ENCODE measurements at regions not wholly inside any gene's neighbourhood (a gene's known extent, or its start where the extent isn't known, plus 50 kb on each side); places are given as distances from the start of the nearest gene placed in this dataset.
"Not testable (repeated sequence)": the region's sequence is repeated elsewhere in the genome, so short reads cannot be mapped to it uniquely, and the experiment has no call there.

DNA sequence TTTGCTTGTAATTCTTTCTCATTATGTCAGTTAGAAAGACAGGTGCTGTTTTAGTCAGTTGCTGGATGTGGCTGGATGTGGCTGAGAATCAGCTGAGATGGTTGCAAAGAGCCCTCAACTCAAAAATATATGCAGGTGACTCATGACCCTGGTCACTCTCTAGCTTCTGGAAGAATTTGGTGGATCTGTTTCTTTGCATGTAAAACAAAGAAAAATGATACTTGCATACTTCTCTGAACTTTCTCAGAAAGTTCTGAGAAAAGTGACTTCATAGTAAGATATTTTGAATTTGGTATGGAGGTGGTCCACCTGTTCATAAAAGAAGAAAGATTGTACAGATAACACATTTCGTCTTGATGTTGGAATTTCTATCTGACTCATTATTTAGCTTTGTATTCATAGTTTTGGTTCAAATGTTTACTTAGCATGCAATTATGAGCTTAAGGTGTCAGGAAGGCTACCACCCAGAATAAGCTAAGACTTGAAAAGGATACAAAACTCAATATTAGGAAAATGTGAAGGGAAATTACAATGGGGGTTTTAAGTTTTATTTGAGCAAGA lies 163.2 kb upstream of the OLIG3 start:
- Mint-ChIP-seq H3K27ac (peak overlapping the region; percentile 19), H3K4me1 (peaks cover 14% of the 10 kb centered on the region), H3K36me3 (peaks cover 4% of the 10 kb centered on the region), H3K9me3 (peaks cover 9% of the 10 kb centered on the region), H3K4me3 (no peak overlapping the region), H3K27me3 (no peaks in the 10 kb centered on the region)
- peak; percentile 36 for DNase-seq

DNA sequence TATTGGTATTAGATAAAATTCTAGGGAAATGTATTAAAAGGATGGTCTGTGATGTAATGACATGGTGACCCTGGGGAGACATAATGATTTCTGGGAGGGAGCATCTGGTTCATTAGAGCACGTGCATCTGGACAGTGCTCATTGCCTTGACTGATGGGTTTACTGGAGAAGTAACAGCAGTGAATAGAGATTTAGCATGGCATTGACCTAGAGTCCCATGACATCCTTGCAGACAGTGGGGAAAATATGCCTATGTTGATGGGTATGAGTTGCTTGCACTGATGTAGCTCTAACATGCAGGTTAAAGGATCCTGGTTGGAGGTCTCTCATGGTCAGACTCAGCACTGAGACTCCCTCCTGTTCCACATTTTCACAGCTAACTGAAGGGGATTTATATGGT lies 164.1 kb upstream of the OLIG3 start:
- Mint-ChIP-seq H3K27ac (no peak overlapping the region), H3K4me3 (no peak overlapping the region), H3K27me3 (no peaks in the 10 kb centered on the region), H3K4me1 (peaks cover 14% of the 10 kb centered on the region), H3K36me3 (peaks cover 4% of the 10 kb centered on the region), H3K9me3 (peaks cover 9% of the 10 kb centered on the region)
- no peak for DNase-seq

DNA sequence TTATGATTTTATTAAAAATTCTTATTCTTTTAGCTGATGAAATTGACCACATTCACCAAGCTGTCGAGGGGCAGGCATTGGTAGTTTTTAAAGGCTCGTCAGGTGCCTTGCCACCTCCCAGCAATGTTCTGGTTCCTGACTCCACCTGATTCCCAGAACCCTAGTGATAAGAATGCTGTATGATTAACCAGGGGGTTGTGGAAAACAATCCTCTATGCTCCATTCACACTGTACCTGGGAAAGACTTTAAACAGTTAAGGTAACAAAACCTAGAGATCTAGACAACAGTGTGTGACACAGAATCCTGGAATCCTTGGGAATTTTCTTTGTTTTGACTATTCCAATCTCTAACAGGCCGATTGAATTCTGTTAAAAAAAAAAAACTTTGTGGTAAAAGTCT lies 165.7 kb upstream of the OLIG3 start:
- Mint-ChIP-seq H3K27ac (no peak overlapping the region), H3K4me1 (peaks cover 17% of the 10 kb centered on the region), H3K9me3 (peaks cover 4% of the 10 kb centered on the region), H3K36me3 (peaks cover 2% of the 10 kb centered on the region), H3K4me3 (no peak overlapping the region), H3K27me3 (no peaks in the 10 kb centered on the region)
- DNase-seq: no peak

DNA sequence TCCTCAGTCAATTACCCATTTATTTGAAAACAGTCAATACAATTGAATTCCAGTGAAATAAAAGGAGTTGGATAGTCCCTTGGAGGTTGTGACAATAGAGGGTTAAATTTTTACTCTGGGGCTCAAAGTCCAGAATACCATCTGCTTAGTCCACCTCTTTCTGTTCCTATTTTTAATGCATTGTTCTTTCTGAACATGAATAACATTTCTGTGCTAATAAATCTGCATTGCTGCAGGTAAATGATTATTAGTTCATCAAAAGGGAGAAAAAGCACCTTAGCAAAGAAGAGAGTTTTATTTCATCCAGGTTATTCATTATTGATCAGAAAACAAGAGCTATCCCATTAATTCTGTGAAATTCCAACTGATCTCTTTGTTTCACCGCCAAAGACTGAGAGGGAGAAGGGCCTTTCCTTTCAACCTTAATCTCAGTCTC lies 166.1 kb upstream of the OLIG3 start:
- peaks cover 4% of the 10 kb centered on the region for H3K9me3 Mint-ChIP-seq
- no peak overlapping the region for H3K27ac Mint-ChIP-seq
- peaks cover 2% of the 10 kb centered on the region for H3K36me3 Mint-ChIP-seq
- H3K27me3 Mint-ChIP-seq: no peaks in the 10 kb centered on the region
- peaks cover 17% of the 10 kb centered on the region for H3K4me1 Mint-ChIP-seq
- DNase-seq: no peak
- H3K4me3 Mint-ChIP-seq: no peak overlapping the region

- peak; percentile 36 for DNase-seq
- H3K4me3 Mint-ChIP-seq: no peak overlapping the region
- peaks cover under 1% of the 10 kb centered on the region for H3K9me3 Mint-ChIP-seq
- no peak overlapping the region for H3K27ac Mint-ChIP-seq
- H3K4me1 Mint-ChIP-seq: peaks cover 18% of the 10 kb centered on the region
- H3K36me3 Mint-ChIP-seq: no peaks in the 10 kb centered on the region
- no peaks in the 10 kb centered on the region for H3K27me3 Mint-ChIP-seq
These were observed 167.4 kb upstream of the OLIG3 start for GRCh38 chr6:137661601-137662000.

DNA sequence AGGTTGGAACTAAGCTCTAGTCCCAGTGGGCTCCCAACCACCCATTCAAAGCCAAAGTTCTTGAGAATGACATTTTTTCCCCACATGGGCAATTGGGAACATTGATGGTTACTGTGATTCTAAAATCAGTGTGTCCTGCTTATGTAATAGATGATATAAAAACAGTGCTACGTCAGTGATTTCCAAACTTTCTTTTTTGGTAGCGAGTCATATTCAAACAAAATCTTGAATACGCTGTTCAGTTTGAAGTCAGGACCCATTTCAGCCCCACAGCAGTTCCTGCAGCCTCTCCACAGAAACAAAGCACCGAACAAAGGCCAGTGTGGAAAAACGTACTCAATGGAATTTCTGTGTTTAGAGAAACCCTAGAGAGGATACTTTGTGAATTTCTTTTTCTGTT lies 170.0 kb upstream of the OLIG3 start:
- Mint-ChIP-seq H3K27ac (no peak overlapping the region), H3K36me3 (no peaks in the 10 kb centered on the region), H3K9me3 (no peaks in the 10 kb centered on the region), H3K27me3 (no peaks in the 10 kb centered on the region), H3K4me1 (peaks cover 10% of the 10 kb centered on the region), H3K4me3 (no peak overlapping the region)
- no peak for DNase-seq

DNA sequence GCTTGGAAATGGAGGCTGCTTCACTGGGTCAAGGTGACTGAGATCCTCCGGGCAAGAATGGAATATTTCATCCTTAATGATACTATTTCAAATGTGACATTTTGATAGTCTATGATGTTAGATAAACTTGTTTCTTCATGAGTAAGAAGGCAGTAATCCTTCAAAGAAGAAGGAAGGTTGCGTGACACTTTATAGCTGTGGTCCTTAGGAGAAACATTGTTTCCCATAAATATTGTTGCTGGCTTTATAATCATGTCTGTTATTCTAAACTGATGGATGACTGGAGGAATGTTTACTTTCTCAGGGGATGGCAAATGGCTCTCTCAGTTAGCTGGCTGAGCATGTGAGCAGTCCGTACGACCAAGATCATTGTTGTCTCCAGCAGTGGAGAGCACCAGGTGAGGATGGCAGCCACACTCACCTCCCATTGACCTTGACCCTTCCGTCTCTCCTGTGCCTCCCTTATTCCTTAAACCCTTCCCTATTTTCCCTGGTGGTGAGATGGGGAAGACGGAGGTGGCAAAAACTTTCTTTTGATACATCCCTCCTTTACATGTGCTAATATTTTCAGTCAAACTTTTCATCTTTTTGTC lies 171.2 kb upstream of the OLIG3 start:
- no peak for DNase-seq
- Mint-ChIP-seq H3K36me3 (no peaks in the 10 kb centered on the region), H3K4me3 (no peak overlapping the region), H3K27me3 (peaks cover 2% of the 10 kb centered on the region), H3K9me3 (no peaks in the 10 kb centered on the region), H3K4me1 (peaks cover 10% of the 10 kb centered on the region), H3K27ac (no peak overlapping the region)

- peaks cover 4% of the 10 kb centered on the region for H3K36me3 Mint-ChIP-seq
- H3K9me3 Mint-ChIP-seq: peaks cover 4% of the 10 kb centered on the region
- no peak for DNase-seq
- H3K4me1 Mint-ChIP-seq: peaks cover 10% of the 10 kb centered on the region
- H3K4me3 Mint-ChIP-seq: no peak overlapping the region
- no peak overlapping the region for H3K27ac Mint-ChIP-seq
- H3K27me3 Mint-ChIP-seq: peaks cover 8% of the 10 kb centered on the region
These were observed 172.1 kb upstream of the OLIG3 start for GRCh38 chr6:137666202-137666774.

- DNase-seq: no peak
- Mint-ChIP-seq H3K4me1 (peaks cover 22% of the 10 kb centered on the region), H3K27me3 (peaks cover 28% of the 10 kb centered on the region), H3K27ac (no peak overlapping the region), H3K4me3 (no peak overlapping the region), H3K36me3 (peaks cover 4% of the 10 kb centered on the region), H3K9me3 (peaks cover 4% of the 10 kb centered on the region)
These were observed 179.4 kb upstream of the OLIG3 start for GRCh38 chr6:137673603-137674002.

DNA sequence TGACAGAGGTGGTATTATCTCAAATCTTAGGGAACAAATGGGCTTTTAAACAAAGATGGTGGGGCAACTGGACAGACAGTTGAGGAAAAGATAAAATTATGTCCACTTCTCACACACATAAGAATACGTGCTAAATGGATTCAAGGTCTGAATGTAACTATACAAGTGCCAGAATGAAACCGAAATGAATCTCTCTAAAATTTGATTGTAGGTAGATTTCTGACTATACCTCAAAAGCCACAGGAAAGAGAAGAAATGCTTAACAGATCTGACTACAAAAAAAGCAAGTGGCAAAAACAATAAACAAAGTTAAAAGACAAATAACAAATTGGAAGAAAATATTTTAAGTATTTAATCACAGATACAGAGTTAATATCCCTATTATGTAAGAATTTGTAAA lies 182.7 kb upstream of the OLIG3 start:
- Mint-ChIP-seq H3K4me3 (no peak overlapping the region), H3K9me3 (no peaks in the 10 kb centered on the region), H3K27me3 (peaks cover 25% of the 10 kb centered on the region), H3K27ac (no peak overlapping the region), H3K4me1 (peaks cover 35% of the 10 kb centered on the region), H3K36me3 (no peaks in the 10 kb centered on the region)
- DNase-seq: no peak

GRCh38 chr6:137677709-137678108 lies 183.5 kb upstream of the OLIG3 start:
- Mint-ChIP-seq H3K4me3 (no peak overlapping the region), H3K36me3 (no peaks in the 10 kb centered on the region), H3K9me3 (peaks cover 5% of the 10 kb centered on the region), H3K27me3 (peaks cover 25% of the 10 kb centered on the region), H3K4me1 (peaks cover 35% of the 10 kb centered on the region), H3K27ac (peak overlapping the region; percentile 40)
- DNase-seq: no peak

GRCh38 chr6:137678451-137678850 lies 184.3 kb upstream of the OLIG3 start:
- no peak for DNase-seq
- H3K4me3 Mint-ChIP-seq: no peak overlapping the region
- peaks cover 8% of the 10 kb centered on the region for H3K9me3 Mint-ChIP-seq
- peak overlapping the region; percentile 23 for H3K27ac Mint-ChIP-seq
- peaks cover 26% of the 10 kb centered on the region for H3K27me3 Mint-ChIP-seq
- peaks cover 2% of the 10 kb centered on the region for H3K36me3 Mint-ChIP-seq
- H3K4me1 Mint-ChIP-seq: peaks cover 34% of the 10 kb centered on the region

DNA sequence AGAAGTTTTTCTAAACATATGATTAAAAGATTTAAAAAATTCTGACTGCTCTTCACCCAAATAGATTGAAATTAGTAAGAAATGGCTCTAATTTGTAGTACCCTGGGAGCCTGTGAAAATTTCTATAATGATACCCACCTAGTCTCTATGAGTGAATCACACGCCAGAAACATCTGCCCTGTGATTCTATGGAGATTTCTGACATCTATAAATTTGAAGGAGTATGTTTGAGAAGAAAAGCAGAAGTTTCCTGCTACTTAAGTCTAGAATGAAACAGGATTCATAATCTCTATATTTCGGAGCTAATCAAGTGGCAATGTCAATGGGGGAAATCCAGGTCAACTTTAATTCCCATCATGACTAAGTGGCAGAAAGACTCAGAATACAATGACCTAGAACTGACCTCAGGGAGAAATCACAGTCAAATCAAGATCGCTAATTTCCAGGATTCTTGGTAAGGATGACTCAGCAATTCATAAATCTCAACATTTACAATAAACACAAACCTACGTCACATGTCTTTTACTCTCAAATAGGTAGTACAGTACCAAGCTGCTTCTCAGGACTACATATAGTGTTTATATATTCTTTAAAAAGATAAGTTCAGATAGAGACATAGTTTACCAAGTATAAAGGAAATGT lies 186.2 kb upstream of the TNFAIP3 start:
- peaks cover 8% of the 10 kb centered on the region for H3K9me3 Mint-ChIP-seq
- peaks cover 2% of the 10 kb centered on the region for H3K36me3 Mint-ChIP-seq
- peaks cover 18% of the 10 kb centered on the region for H3K27me3 Mint-ChIP-seq
- no peak overlapping the region for H3K27ac Mint-ChIP-seq
- H3K4me1 Mint-ChIP-seq: peaks cover 30% of the 10 kb centered on the region
- H3K4me3 Mint-ChIP-seq: no peak overlapping the region
- DNase-seq: no peak

GRCh38 chr6:137681445-137682009 lies 185.5 kb upstream of the TNFAIP3 start:
- no peak overlapping the region for H3K4me3 Mint-ChIP-seq
- peaks cover 18% of the 10 kb centered on the region for H3K27me3 Mint-ChIP-seq
- peaks cover 2% of the 10 kb centered on the region for H3K36me3 Mint-ChIP-seq
- DNase-seq: no peak
- H3K4me1 Mint-ChIP-seq: peaks cover 29% of the 10 kb centered on the region
- H3K27ac Mint-ChIP-seq: no peak overlapping the region
- peaks cover 8% of the 10 kb centered on the region for H3K9me3 Mint-ChIP-seq

DNA sequence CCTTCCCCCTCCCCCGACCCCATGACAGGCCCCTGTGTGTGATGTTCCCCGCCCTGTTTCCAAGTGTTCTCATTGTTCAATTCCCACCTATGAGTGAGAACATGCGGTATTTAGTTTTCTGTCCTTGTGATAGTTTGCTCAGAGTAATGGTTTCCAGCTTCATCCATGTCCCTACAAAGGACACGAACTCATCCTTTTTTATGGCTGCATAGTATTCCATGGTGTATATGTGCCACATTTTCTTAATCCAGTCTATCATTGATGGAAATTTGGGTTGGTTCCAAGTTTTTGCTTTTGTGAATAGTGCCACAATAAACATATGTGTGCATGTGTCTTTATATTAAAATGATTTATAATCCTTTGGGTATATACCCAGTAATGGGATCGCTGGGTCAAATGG lies 184.4 kb upstream of the TNFAIP3 start:
- not testable (repeated sequence) for H3K9me3 Mint-ChIP-seq
- peaks cover 21% of the 10 kb centered on the region for H3K4me1 Mint-ChIP-seq

More for the DNA sequence above, 184.4 kb upstream of the TNFAIP3 start:
- not testable (repeated sequence) for H3K36me3 Mint-ChIP-seq, DNase-seq, H3K4me3 Mint-ChIP-seq, H3K27ac Mint-ChIP-seq
- peaks cover 18% of the 10 kb centered on the region for H3K27me3 Mint-ChIP-seq

All from activated naive CD8-positive, alpha-beta T cell treated with anti-CD3 and anti-CD28 coated beads for 36 hours (primary cell).